Fibroblast of villous mesenchyme (primary cell): ENCODE measurements at regions not wholly inside any gene's neighbourhood (a gene's known extent, or its start where the extent isn't known, plus 50 kb on each side); places are given as distances from the start of the nearest gene placed in this dataset.
A peak's percentile ranks its signal among the peaks of the same experiment; 100 is the strongest.

Experiments used
- DNase-seq: peaks from one replicate; pipeline ENCODE4 v3.0.0-alpha.2; 2010; ENCODE audit warnings: low read depth
- H3K4me3 ChIP-seq: 2 replicates; pipeline ENCODE4 v1.5.1; 2011; ENCODE audit warnings: low read depth, mild to moderate bottlenecking, low read length
- CTCF ChIP-seq: IDR thresholded peaks from 2 replicates; pipeline ENCODE4 v1.5.1; 2012; ENCODE audit warnings: low read depth, mild to moderate bottlenecking, low read length; ENCODE audit not compliant: insufficient read depth

- no peak for TF ChIP-seq CTCF
- no peak overlapping the region for H3K4me3 ChIP-seq
- no peak for DNase-seq
These were observed 129.3 kb upstream of the MED13 start for GRCh38 chr17:62194401-62194800.

GRCh38 chr17:62193249-62193648, 128.2 kb upstream of the MED13 start:
- TF ChIP-seq CTCF, result no peak
- DNase-seq, result no peak
- no peak overlapping the region for H3K4me3 ChIP-seq

- no peak for DNase-seq
- TF ChIP-seq CTCF, result no peak
- no peak overlapping the region for H3K4me3 ChIP-seq
These were observed 126.6 kb upstream of the MED13 start for GRCh38 chr17:62191390-62192361.

GRCh38 chr17:62189377-62189776, 124.3 kb upstream of the MED13 start:
- no peak for TF ChIP-seq CTCF
- DNase-seq, result no peak
- no peak overlapping the region for H3K4me3 ChIP-seq

GRCh38 chr17:62188713-62189112, 123.6 kb upstream of the MED13 start:
- DNase-seq, result peak; percentile 78
- no peak for TF ChIP-seq CTCF
- H3K4me3 ChIP-seq, result no peak overlapping the region

- no peak for TF ChIP-seq CTCF
- peak; percentile 96 for DNase-seq
These were observed 122.6 kb upstream of the MED13 start for GRCh38 chr17:62187681-62188080.

More at GRCh38 chr17:62187681-62188080, 122.6 kb upstream of the MED13 start:
- H3K4me3 ChIP-seq, result no peak overlapping the region
